Amniotic stem cell (primary cell): ENCODE measurements at regions not wholly inside any gene's neighbourhood (a gene's known extent, or its start where the extent isn't known, plus 50 kb on each side); places are given as distances from the start of the nearest gene placed in this dataset.
"Not testable (repeated sequence)": the region's sequence is repeated elsewhere in the genome, so short reads cannot be mapped to it uniquely, and the experiment has no call there.

Experiments used
- DNase-seq: peaks from one replicate; lab custom pipeline; 2025; lab: John Stamatoyannopoulos, UW

DNA sequence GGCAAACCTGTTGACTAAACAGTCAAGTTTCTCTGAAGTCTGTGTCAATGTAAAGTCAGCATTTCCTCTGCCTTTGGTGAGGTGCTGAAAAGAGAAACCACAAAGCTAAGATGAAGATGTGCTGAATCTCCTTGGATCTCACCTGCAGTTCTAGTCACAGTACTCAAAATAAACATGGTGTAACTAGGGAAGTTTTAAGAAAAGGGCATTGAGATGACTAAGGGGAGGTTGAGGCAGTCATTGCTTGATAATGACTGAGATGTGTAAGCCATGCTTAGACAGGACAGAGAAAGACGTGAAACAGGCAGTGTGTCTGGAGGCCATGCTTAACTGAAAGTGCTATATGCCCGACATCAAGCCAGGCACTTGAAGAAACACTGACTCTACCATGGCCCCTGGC, 1010.0 kb upstream of the CELF4 start:
- DNase-seq = no peak

DNA sequence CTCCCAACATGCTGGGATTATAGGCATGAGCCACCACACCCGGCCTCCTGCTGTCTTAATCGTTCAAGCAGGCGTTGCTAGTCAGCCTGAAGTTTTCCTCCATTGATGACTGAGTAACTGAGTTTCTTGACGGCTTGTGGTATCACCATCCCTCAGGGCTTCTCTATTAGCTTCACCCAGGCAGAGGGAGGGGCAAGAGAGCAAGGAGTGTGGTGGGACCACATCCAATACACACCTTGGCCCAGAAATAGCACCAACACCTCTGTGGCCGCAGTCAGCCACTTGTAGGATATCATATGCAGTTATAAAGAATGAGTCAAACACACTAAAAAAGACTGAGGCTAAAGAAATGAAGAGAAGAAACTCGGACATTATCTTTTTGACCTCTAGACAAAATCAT, 1009.4 kb upstream of the CELF4 start:
- no peak for DNase-seq

DNA sequence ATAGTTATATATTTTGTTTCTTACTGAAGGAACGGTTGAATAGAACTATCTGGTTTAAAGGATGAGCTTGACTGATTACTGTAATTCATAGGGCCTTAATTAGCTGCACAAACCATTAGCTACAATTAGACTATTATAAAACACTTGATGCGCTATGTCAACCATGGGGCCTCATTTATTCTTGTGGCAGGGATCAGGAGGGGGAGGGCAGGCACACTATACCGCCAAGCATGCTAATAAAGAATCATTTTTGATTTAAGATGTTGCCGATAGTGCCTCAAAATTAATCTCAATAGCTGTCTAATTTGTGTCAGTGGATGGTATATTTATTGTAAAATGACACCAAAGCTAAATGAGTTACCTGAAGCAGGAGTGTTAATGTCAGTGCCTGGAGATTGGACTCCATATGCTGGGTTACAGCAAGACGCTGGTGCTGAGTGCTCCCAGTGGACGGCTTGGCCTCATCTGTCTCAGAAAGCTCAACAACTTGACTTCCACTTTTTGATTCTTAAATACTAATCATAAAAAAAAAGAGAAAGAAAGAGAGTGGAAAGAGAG, 1007.0 kb upstream of the CELF4 start:
- no peak for DNase-seq

DNA sequence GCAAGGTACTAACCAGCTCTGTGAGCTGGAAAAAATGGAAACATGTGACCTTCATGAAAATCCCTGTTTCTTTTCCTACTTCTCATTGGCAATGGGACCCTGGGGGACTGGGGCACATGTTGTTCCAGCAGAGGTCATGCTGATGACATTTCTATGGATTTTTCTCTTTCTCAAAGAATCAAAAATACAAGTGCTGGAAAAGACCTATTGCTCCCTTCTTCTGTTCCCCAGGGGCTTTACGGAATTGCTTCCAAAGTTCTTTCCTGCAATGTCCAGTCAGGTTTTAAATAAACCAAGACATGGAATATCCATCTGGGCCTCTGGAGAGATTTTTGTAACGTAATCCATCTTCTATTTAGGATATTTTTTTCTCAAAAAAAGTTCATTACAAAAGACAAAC, 1006.1 kb upstream of the CELF4 start:
- no peak for DNase-seq

DNA sequence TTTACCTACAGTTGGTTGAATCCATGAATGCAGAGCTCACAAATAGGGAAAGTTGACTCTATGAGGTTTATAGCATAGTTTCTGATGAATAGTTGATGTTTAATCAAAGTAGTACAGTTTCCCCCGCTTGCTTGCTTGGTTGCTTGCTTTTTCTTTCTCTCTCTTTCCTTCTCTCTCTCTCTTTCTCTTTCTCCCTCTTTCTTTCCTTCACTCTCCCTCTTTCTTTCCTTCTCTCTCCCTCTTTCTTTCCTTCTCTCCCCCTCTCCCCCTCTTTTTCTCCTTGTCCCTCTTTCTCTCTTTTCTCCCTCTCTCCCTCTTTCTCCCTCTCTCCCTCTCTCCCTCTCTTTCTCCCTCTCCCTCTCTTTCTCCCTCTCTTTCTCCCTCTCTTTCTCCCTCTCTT, 999.9 kb upstream of the CELF4 start:
- no peak for DNase-seq

DNA sequence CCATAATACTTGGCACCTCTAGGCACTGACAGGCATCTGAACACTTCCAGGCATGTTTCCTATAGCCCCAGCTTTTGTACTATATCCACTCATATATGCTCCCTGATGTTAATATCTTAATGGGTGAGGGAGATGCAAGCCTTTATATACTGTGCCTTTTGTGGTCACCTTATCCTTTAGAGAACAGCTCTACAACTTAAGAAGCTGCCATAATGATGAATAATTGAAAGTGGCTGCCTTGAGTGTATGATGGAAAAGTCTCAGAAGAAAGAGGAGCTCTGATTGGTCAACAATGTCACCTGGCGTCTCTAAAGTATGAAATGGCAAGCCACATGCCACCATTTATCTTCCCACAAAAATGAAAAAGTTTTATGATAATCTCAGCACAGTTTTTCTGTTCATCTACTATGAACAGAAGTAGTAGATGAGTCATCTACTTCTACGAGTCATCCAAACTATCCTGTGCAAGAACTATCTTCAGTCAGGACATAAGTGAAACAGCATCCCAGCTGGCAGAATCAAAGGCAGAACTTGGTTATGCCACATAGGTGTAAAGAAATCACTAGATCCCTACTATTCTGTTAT, 997.9 kb upstream of the CELF4 start:
- no peak for DNase-seq

DNA sequence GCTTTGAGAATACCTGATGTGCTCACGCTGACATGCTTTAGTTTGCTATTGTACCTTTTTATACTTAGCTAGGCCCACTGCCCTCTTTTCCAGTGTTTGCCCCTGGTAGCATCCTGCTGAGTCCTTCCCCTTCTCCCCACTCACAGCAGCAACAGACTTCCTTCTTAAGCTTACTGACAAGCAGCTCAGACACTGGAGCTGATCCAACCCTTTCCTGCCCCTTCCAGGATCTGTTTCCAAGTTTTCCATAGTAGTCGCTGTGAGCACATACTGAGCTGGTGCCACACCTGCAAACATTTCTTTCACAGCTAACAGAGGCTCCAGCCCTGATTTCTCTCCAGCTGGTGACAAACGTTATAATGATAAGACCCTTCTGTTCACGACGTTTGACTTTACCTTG, 991.4 kb upstream of the CELF4 start:
- no peak for DNase-seq

DNA sequence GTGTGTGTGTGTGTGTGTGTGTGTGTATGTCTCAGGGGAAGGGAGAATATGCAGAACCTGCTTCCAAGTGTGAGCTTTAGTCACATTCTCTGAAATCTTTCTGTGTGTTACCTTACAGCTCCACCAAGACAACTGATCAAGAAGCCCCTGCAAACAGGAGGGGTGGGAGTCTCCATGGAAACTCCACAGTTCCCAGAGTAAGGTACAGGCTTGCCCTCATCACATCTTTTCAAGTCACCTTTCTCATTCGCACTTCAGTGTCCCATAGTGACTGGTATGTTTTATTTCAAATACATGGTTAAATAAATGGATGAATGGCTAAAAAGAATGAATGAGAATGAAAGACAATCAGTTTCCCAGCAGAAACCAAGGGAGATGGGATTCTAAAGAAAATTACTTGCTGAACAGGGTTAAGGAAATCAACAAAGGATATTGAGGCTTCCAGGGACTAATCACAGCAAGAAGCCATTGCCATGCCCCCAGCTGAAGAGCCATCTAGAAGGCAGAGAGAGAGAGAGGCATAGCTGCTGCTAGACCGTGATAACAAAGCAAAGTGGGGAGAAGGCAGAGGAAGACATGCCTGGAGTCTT, 987.2 kb upstream of the CELF4 start:
- DNase-seq = no peak

DNA sequence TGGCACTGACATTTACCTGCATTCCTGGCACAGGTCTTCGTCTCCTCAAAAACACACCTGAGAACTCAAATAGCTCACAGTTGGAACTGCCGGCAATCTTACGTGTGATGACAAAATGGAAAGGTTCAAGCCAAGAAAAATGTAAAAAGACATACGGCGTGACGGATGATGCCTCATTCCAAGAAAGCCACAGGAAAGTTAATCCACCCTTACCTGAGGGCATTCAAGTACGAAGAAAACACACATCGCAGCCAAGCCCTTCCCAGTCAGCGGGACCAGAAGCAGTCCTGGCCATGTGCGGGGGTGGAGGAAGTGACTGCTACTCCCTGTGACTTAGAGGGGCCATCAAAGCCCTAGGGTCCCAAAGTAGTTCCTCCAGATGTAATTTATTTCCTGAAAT, 986.3 kb upstream of the CELF4 start:
- no peak for DNase-seq

DNA sequence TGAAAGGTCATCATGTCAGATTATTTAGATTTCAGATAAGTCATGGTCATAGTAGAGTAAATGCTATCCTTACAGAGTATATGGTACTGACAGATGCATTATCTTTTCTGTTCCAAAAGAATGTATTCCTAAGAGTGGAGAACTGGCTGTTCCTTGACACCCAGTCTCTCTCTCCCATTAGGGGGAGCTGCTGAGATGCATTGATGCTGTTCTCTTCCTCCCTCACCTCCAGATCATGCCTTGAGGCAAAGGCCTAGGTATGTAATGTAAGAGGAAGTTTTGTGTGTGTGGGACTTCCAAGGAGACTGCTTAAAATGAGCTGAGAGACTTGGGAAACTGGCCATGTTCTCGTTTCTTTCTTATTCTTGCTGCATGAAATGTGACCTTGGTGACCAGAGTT, 979.5 kb upstream of the CELF4 start:
- DNase-seq = no peak

DNA sequence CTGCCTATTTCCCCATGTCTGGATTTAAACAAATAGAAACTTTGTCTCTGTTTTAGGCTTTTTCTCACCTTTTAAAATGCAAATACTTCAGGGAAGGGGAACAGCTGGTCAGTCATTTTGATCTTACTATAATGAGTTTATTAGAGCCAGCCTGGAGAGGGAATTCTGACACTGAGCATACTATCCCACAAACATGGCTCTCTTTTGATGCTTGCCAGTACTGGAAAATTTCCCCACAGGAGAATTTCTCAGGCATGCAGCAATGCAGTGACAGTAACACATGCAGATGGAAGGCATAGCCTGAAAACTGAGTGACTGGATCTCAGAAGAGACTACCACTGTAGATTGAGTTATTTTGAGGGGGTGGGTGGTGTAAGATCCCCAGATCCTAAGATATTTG, 974.3 kb upstream of the CELF4 start:
- DNase-seq = no peak

DNA sequence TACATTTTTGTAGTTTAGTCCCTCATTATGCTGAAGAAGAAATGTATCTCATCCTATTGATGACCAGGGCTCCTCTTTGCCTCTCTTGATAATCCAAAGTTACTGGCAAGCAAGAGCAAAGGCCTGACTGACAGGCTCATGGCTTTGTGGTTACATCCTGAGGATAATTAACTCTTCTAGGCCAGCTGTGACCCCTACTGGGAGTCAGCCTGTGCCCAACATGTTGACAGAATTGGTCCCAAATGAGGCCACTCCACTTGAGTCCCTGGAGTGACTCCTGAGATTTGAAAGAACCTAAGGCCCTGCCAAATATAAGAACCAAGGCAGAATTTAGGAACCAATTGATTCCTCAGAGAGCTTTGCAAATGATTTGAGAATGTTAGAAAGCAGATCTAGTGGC, 973.8 kb upstream of the CELF4 start:
- no peak for DNase-seq

DNA sequence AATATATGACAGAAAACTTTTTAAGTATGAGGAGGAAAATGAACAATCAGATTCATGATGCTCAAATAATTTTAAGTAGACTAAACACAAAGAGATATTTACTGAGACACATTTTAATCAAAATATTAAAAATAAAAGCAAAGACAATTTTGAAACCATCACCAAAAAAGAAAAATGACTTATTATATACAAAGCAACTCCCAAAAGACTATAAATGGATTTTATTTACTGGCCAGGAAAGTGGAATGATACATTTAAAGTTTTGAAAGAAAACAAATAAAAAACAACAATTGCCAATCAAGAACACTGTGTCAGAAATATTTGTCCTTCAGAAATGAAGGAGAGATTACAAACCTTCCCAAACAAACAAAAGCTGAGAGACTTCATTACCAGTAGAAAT, 968.5 kb upstream of the CELF4 start:
- DNase-seq = no peak

DNA sequence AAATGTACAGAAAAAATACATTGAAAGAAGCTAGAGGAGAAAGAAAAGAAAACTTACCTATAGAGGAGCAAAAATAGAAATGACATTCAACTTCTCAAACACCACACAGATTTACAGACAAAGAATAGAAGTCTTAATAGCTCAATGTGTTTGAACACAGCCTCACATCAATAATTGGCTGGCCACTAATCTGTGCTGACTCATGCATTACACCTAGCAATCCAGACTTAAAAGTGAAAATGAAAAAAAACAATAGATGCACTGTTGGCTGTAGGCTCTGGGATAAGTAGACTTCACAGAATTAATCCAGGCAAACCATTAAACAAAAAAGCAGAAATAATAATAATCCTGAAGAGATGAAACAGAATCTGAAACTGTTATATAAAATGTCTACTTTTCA, 961.3 kb upstream of the CELF4 start:
- DNase-seq = no peak

DNA sequence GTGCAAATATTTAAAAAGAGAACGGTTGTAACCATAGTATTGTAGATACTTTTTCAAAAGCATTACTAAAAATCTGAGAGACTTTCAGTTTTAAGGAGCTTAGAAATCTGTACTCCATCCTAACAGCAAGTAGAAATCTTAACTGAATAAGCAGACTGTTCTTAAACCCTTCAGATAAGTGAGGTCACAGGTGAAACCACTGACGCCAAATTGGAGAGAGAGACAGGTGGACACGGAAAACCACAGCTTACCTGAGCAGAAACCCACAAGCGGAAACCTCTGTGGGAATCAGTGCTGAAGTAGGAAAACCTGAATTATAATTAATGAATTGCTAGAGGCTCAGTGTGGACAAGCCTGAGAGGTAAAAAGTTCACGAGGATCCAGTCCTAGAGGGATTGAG, 959.4 kb upstream of the CELF4 start:
- no peak for DNase-seq

DNA sequence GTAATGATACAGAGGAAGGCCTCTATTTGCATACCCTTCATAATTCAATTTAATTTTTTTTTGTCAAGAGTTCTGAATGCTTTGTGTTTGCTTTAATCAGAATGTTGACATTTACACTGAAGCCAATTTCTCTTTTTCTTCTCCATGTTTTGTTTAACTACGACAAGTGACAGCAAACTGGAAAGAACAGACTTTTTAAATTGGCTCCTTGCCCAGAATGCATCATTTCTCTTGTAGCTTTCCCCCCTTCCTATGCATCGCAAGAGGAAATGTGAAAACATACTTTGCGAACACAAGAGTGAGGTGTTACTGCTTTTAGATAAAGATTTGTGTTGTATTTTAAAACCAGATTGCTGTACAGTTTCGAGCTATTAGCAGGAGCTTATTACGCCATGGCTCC, 955.2 kb upstream of the CELF4 start:
- no peak for DNase-seq

DNA sequence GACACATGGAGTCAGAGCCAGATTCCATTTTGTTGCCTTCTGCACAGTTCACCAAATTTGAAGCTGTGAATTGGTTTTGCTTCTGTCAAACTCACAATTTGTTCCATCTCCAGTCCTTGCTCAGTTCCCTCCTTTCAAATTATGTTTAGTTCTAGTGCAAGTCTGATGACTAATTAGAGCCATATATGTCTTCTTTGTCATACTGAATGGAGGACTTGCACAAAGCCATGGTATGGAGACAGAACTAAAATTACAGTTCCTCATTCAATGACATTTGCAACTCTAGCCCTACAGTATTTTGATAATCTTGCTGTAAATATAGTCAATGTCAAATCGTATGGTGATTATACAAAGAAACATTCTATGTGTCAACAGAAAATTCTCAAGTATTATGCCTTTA, 936.9 kb upstream of the CELF4 start:
- DNase-seq = no peak

DNA sequence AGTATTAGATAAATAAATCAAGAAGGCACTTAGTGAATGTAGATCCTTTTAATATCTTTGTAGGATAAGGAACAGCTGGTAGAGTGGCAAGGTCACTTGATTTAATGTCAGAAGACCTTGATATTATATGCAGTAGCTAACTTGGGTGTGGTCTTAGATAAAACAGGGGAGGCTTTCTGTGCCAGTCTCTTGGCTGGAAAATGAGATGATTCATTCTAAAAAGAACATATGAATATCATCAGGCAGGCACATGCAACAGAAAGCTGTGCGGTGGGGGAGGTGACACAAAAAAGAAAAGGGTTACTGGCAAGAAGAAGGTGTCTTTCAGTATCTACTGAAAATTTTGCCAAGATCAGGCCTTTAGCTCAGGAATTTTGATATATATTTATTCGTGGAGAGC, 931.7 kb upstream of the CELF4 start:
- DNase-seq = no peak

DNA sequence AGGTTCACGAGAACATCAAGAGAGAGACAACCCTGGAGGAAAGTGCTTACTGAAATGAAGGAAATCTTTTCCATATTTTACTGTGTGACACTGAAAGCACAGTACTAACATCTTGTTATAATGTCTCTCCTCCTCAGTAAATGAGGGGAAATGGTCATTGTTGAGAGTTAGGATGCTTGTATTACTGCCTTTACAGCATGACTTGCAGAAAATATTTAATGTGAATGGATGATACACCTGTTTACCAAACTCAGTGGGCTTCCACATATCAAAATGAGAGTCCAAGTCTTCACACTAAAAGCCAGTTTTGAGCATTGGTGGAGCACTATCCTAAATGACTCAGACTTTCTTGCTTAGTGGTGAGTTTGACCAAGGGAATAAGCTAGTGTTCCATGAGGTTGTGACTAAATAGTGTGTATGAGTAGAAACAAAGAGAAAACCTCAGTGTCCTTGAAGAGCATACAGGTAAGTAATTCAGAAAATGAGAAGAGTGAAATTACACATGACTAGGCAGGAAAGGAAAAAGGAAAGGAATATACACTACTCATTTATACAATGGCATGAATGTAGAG, 930.7 kb upstream of the CELF4 start:
- no peak for DNase-seq

DNA sequence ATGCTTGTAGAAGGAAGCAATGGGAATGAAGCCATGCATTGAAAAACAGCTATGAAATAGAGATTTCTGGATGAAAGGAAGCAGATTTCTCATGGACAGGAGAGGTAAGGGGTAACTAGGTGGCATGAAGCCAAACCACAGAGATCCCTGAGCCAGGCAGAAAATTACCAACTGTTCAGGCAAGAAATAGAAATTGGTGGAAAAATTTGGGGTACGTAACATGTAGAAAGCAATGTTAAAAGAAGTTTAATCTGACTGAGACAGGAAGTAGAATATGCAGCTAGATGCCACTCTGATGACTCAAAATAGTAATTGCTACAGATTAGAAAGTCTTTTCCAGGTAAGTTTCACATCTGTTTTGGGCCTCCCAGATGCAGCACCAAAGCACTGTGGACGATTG, 928.5 kb upstream of the CELF4 start:
- DNase-seq = no peak

DNA sequence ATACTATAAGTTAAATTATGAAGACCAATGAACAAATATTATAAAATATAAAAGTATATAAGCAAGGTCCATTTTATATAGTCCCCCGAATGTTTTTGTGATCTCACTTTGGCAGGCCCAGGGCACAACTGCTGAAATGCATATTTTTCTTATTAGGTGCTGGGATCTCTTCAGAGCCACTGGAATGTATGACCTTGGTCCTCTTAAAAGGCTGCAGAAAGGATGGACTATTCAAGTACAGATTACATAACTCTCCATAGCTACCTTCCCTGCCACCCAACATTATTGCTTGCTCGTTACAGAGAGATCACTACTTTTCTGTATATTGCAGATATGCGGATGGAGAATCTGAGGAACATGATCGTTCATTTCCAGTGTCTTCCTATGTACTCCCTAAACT, 925.6 kb upstream of the CELF4 start:
- no peak for DNase-seq

DNA sequence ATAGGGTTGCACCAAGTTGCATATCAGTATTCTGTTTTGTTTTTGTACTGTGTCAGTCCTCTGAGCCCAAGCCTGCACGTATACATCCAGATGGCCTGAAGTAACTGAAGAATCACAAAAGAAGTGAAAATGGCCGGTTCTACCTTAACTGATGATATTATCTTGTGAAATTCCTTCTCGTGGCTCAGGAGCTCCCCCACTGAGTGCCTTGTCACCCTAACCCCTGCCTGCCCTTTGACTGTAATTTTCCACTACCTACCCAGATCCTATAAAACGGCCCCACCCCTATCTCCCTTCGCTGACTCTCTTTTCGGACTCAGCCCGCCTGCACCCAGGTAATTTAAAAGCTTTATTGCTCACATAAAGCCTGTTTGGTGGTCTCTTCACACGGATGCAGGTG, 924.1 kb upstream of the CELF4 start:
- DNase-seq = not testable (repeated sequence)

DNA sequence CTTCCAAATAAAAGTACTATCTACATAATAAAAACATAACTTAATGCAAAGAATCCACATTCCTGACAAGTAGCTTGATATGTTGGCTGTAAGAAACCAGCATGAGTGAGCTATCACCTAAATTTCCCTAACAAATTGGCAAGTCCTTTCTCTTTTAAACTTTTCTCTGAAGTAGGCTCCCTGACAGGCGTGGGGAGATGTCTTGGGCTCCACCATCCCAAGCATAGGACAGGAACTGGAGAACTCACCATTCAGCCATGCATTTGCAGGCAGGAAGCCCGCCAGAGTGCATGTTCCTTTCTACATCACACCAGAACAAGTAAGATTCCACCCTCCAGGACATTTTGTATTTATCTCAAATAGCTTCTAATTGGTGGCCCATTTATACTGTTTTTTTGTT, 921.9 kb upstream of the CELF4 start:
- no peak for DNase-seq

DNA sequence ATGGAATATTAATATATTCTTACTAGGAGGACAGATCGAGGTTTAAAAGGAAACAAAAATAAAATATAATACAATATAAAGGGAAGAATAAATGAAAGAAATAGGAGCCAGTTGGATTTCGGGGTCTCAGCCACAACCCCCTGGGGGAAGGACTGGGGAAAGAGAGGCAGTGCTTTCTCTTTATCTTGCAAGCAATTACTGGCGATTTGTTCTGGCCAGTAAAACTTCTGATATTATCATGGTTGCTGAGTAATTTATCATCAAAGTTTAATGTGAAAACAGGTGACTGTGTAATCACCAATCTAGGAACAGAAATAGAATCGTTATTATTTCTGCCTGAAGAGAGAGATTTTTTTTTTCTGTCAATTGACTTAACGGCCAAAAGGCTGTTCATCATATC, 917.7 kb upstream of the CELF4 start:
- no peak for DNase-seq
